H9 (cell line): ENCODE measurements at regions not wholly inside any gene's neighbourhood (a gene's known extent, or its start where the extent isn't known, plus 50 kb on each side); places are given as distances from the start of the nearest gene placed in this dataset.

Experiments
- DNase-seq: peaks from one replicate; pipeline ENCODE4 v3.0.0-alpha.2; 2017
- H2AFZ ChIP-seq: one replicate; pipeline ENCODE4 v1.6.1; 2013; ENCODE audit warnings: mild to moderate bottlenecking, low read length, control low read depth, moderate library complexity
- H2AK5ac ChIP-seq: 2 replicates; pipeline ENCODE4 v1.6.1; 2013; ENCODE audit warnings: low read length, control low read depth, mixed read lengths; ENCODE audit not compliant: insufficient read length
- H2BK120ac ChIP-seq: one replicate; pipeline ENCODE4 v1.6.1; 2013; ENCODE audit warnings: low read depth, mild to moderate bottlenecking, low read length, control low read depth, inconsistent platforms; ENCODE audit not compliant: poor library complexity, severe bottlenecking
- H2BK12ac ChIP-seq: 2 replicates; pipeline ENCODE4 v1.6.1; 2013; ENCODE audit warnings: low read length, control low read depth, mixed read lengths, low read depth; ENCODE audit not compliant: insufficient read length
- H2BK15ac ChIP-seq: 2 replicates; pipeline ENCODE4 v1.6.1; 2013; ENCODE audit warnings: low read depth, low read length, control low read depth
- H2BK20ac ChIP-seq: one replicate; pipeline ENCODE4 v1.6.1; 2013; ENCODE audit warnings: low read depth, mild to moderate bottlenecking, low read length, control low read depth, inconsistent platforms; ENCODE audit not compliant: poor library complexity, severe bottlenecking
- H2BK5ac ChIP-seq: 2 replicates; pipeline ENCODE4 v1.6.1; 2013; ENCODE audit warnings: low read length, control low read depth, mixed read lengths; ENCODE audit not compliant: insufficient read length
- H3K14ac ChIP-seq: 2 replicates; pipeline ENCODE4 v1.6.1; 2013; ENCODE audit warnings: low read length, control low read depth; ENCODE audit not compliant: insufficient read depth
- H3K18ac ChIP-seq: 2 replicates; pipeline ENCODE4 v1.6.1; 2013; ENCODE audit warnings: low read depth, mild to moderate bottlenecking, mixed read lengths, low read length, control low read depth; ENCODE audit not compliant: insufficient read length
- H3K23ac ChIP-seq: 2 replicates; pipeline ENCODE4 v1.6.1; 2013; ENCODE audit warnings: low read length, control low read depth, mixed read lengths, low read depth; ENCODE audit not compliant: insufficient read length
- H3K23me2 ChIP-seq: 2 replicates; pipeline ENCODE4 v1.6.1; 2013; ENCODE audit warnings: low read depth, mild to moderate bottlenecking, mixed read lengths, low read length, control low read depth; ENCODE audit not compliant: insufficient read length, poor library complexity, severe bottlenecking
- H3K27ac ChIP-seq: 2 replicates; pipeline ENCODE4 v1.5.1; 2013; ENCODE audit warnings: low read length, control low read depth, mixed read lengths, low read depth; ENCODE audit not compliant: insufficient read length
- H3K27me3 ChIP-seq: 2 replicates; pipeline ENCODE4 v1.6.1; 2013; ENCODE audit warnings: low read length, control low read depth, inconsistent platforms; ENCODE audit not compliant: insufficient read depth
- H3K4ac ChIP-seq: 2 replicates; pipeline ENCODE4 v1.6.1; 2013; ENCODE audit warnings: low read depth, mild to moderate bottlenecking, control low read depth, inconsistent platforms, low read length, moderate library complexity
- H3K4me1 ChIP-seq: 2 replicates; pipeline ENCODE4 v1.6.1; 2013; ENCODE audit warnings: low read length, control low read depth, inconsistent platforms; ENCODE audit not compliant: insufficient read depth
- H3K4me2 ChIP-seq: 2 replicates; pipeline ENCODE4 v1.6.1; 2013; ENCODE audit warnings: low read length, control low read depth, mixed read lengths; ENCODE audit not compliant: insufficient read length, insufficient read depth
- H3K56ac ChIP-seq: 2 replicates; pipeline ENCODE4 v1.6.1; 2013; ENCODE audit warnings: low read depth, mild to moderate bottlenecking, mixed read lengths, low read length, control low read depth; ENCODE audit not compliant: insufficient read length
- H3K79me1 ChIP-seq: 2 replicates; pipeline ENCODE4 v1.6.1; 2013; ENCODE audit warnings: low read depth, mild to moderate bottlenecking, moderate library complexity, low read length, control low read depth, inconsistent platforms; ENCODE audit not compliant: insufficient read depth, poor library complexity, severe bottlenecking
- H3K79me2 ChIP-seq: 2 replicates; pipeline ENCODE4 v1.6.1; 2013; ENCODE audit warnings: low read length, control low read depth, inconsistent platforms; ENCODE audit not compliant: insufficient read depth
- H3K9ac ChIP-seq: 2 replicates; pipeline ENCODE4 v1.6.1; 2013; ENCODE audit warnings: low read length, control low read depth, mixed read lengths; ENCODE audit not compliant: insufficient read length; ENCODE audit errors: extremely low read depth
- H3K9me3 ChIP-seq: one replicate; pipeline ENCODE4 v1.6.1; 2013; ENCODE audit warnings: low read depth, low read length, inconsistent platforms; ENCODE audit not compliant: control insufficient read depth
- H3T11ph ChIP-seq: one replicate; pipeline ENCODE4 v1.6.1; 2013; ENCODE audit warnings: mild to moderate bottlenecking, low read length, control low read depth, inconsistent platforms
- H4K20me1 ChIP-seq: one replicate; pipeline ENCODE4 v1.6.1; 2013; ENCODE audit not compliant: control insufficient read depth, insufficient read length, insufficient read depth
- H4K5ac ChIP-seq: 2 replicates; pipeline ENCODE4 v1.6.1; 2013; ENCODE audit warnings: low read depth, mild to moderate bottlenecking, mixed read lengths, low read length, control low read depth; ENCODE audit not compliant: insufficient read length
- H4K8ac ChIP-seq: replicated peaks from 2 replicates; pipeline ENCODE4 v1.6.1; 2013; ENCODE audit warnings: low read length, control low read depth, mixed read lengths, low read depth; ENCODE audit not compliant: insufficient read length
- H4K91ac ChIP-seq: 2 replicates; pipeline ENCODE4 v1.6.1; 2013; ENCODE audit warnings: low read depth, mild to moderate bottlenecking, moderate library complexity, mixed read lengths, low read length, control low read depth; ENCODE audit not compliant: insufficient read length
- H3K27ac Mint-ChIP-seq, 3 experiments: 2 replicates in 2 of 3; 3 replicates in 1 of 3; pipeline ENCODE4 v1.8.0; 2020 to 2021; ENCODE audit warnings: mixed read lengths in 3 of 3, mild to moderate bottlenecking in 1 of 3, moderate library complexity in 1 of 3
- H3K27me3 Mint-ChIP-seq: 2 replicates; pipeline ENCODE4 v1.8.0; 2021; ENCODE audit warnings: low read depth, mild to moderate bottlenecking, moderate library complexity, mixed read lengths
- H3K36me3 Mint-ChIP-seq, 3 experiments: 2 replicates in 2 of 3; 3 replicates in 1 of 3; pipeline ENCODE4 v1.8.0; 2020 to 2021; ENCODE audit warnings: low read depth in 3 of 3, mixed read lengths in 3 of 3; ENCODE audit not compliant: insufficient read depth in 1 of 3
- H3K4me1 Mint-ChIP-seq, 2 experiments: 2 replicates each; pipeline ENCODE4 v1.8.0; 2020; ENCODE audit warnings: mixed read lengths in 2 of 2
- H3K4me3 Mint-ChIP-seq, 2 experiments: 2 replicates in 1 of 2; 3 replicates in 1 of 2; pipeline ENCODE4 v1.8.0; 2020 to 2021; ENCODE audit warnings: mild to moderate bottlenecking in 2 of 2, mixed read lengths in 2 of 2, moderate library complexity in 1 of 2
- H3K9me3 Mint-ChIP-seq, 2 experiments: 2 replicates in 1 of 2; 3 replicates in 1 of 2; pipeline ENCODE4 v1.8.0; 2020; ENCODE audit warnings: mild to moderate bottlenecking in 2 of 2, mixed read lengths in 2 of 2, moderate library complexity in 1 of 2
- WGBS: extraction: QIAGEN DNeasy Blood & Tissue Kit; methylation state at CpG from one replicate; pipeline ENCODE4 v1.1.7; 2013; ENCODE audit warnings: missing lambda C conversion rate, low lambda C conversion rate, mixed read lengths; ENCODE audit not compliant: insufficient read length; ENCODE audit errors: extremely low coverage; 5-methylcytosine and 5-hydroxymethylcytosine counted together
- TF ChIP-seq, protein P1 (sequence below): fragments of 200-600 bp; sonication (generic); conservative IDR thresholded peaks from 3 replicates; pipeline ENCODE4 v1.8.0; 2021; ENCODE audit warnings: antibody characterized with exemption, mild to moderate bottlenecking

- Histone ChIP-seq H4K20me1 (no peaks in the 10 kb centered on the region), H2AFZ (no peak overlapping the region), H3K9me3 (peaks cover 8% of the 10 kb centered on the region), H3K79me2 (no peaks in the 10 kb centered on the region), H2AK5ac (no peak overlapping the region), H2BK12ac (no peak overlapping the region), H3K4me1 (no peaks in the 10 kb centered on the region), H2BK20ac (no peak overlapping the region), H3K18ac (no peak overlapping the region), H3K14ac (no peak overlapping the region; the same call in 1 of the 2 replicates), H4K8ac (no peak overlapping the region), H3K9ac (no peak overlapping the region), H3K23ac (no peak overlapping the region), H3T11ph (no peak overlapping the region), H2BK5ac (no peak overlapping the region), H3K56ac (no peak overlapping the region), H2BK15ac (no peak overlapping the region), H4K5ac (no peak overlapping the region), H3K23me2 (no peaks in the 10 kb centered on the region), H3K79me1 (no peaks in the 10 kb centered on the region), H3K27me3 (no peaks in the 10 kb centered on the region), H4K91ac (no peak overlapping the region), H3K4ac (no peak overlapping the region), H3K27ac (no peak overlapping the region), H3K4me2 (no peak overlapping the region), H2BK120ac (no peak overlapping the region)
- peaks cover 22% of the 10 kb centered on the region for H3K27me3 Mint-ChIP-seq
- TF ChIP-seq, protein P1, sequence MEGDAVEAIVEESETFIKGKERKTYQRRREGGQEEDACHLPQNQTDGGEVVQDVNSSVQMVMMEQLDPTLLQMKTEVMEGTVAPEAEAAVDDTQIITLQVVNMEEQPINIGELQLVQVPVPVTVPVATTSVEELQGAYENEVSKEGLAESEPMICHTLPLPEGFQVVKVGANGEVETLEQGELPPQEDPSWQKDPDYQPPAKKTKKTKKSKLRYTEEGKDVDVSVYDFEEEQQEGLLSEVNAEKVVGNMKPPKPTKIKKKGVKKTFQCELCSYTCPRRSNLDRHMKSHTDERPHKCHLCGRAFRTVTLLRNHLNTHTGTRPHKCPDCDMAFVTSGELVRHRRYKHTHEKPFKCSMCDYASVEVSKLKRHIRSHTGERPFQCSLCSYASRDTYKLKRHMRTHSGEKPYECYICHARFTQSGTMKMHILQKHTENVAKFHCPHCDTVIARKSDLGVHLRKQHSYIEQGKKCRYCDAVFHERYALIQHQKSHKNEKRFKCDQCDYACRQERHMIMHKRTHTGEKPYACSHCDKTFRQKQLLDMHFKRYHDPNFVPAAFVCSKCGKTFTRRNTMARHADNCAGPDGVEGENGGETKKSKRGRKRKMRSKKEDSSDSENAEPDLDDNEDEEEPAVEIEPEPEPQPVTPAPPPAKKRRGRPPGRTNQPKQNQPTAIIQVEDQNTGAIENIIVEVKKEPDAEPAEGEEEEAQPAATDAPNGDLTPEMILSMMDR = no peak
- H3K27ac Mint-ChIP-seq = no peak overlapping the region
- H3K36me3 Mint-ChIP-seq = peaks cover 0 to 6% (median 3%) of the 10 kb centered on the region in 3 experiments; a peak in 4 of 7 replicates
- no peak overlapping the region for H3K4me3 Mint-ChIP-seq
- no peak for DNase-seq
- peaks cover 0 to 3% of the 10 kb centered on the region in 2 experiments; a peak in 1 of 4 replicates for H3K4me1 Mint-ChIP-seq
- WGBS = no CpG with 5 or more reads among the region's 39 CpGs
- peaks cover 19 to 24% of the 10 kb centered on the region in 2 experiments for H3K9me3 Mint-ChIP-seq
Measured at GRCh38 chr22:49704345-49705215, 123.1 kb downstream of the BRD1 start.
